Nephron (organoid): ENCODE measurements at regions not wholly inside any gene's neighbourhood (a gene's known extent, or its start where the extent isn't known, plus 50 kb on each side); places are given as distances from the start of the nearest gene placed in this dataset.

Experiments
- H3K27ac Mint-ChIP-seq, 3 experiments: 2 replicates each; pipeline ENCODE4 v1.8.0; 2020; ENCODE audit warnings: mixed read lengths in 3 of 3, mild to moderate bottlenecking in 2 of 3, moderate library complexity in 1 of 3
- H3K27me3 Mint-ChIP-seq: 2 replicates; pipeline ENCODE4 v1.8.0; 2021; ENCODE audit warnings: low read depth, mild to moderate bottlenecking, moderate library complexity, mixed read lengths
- H3K36me3 Mint-ChIP-seq: 2 replicates; pipeline ENCODE4 v1.8.0; 2020; ENCODE audit warnings: low read depth, mixed read lengths
- H3K4me1 Mint-ChIP-seq: 2 replicates; pipeline ENCODE4 v1.8.0; 2020; ENCODE audit warnings: mixed read lengths
- H3K4me3 Mint-ChIP-seq, 3 experiments: 2 replicates each; pipeline ENCODE4 v1.8.0; 2020; ENCODE audit warnings: mild to moderate bottlenecking in 3 of 3, mixed read lengths in 3 of 3, moderate library complexity in 2 of 3
- H3K9me3 Mint-ChIP-seq: 2 replicates; pipeline ENCODE4 v1.8.0; 2020; ENCODE audit warnings: mixed read lengths
- CTCF ChIP-seq, 3 experiments: fragments of 200-600 bp; sonication (generic); IDR thresholded peaks; one replicate each; pipeline ENCODE4 v1.5.0; 2021; ENCODE audit warnings: antibody characterized with exemption in 3 of 3; ENCODE audit not compliant: unreplicated experiment in 3 of 3

- TF ChIP-seq CTCF (IDR thresholded peaks at IDR 0.05; ENCODE audit: unreplicated experiment in 3 of 3) = no peak
- H3K27me3 Mint-ChIP-seq = peaks cover 18% of the 10 kb centered on the region
- H3K4me1 Mint-ChIP-seq = peaks cover 25% of the 10 kb centered on the region
- peaks cover 4% of the 10 kb centered on the region for H3K36me3 Mint-ChIP-seq
- peak overlapping the region in 2 of 3 experiments; percentile 31 to 32 for H3K27ac Mint-ChIP-seq
- H3K4me3 Mint-ChIP-seq = no peak overlapping the region
- peaks cover 17% of the 10 kb centered on the region for H3K9me3 Mint-ChIP-seq
Measured at GRCh38 chr4:3715855-3716630, 50.1 kb upstream of the ADRA2C start.

- Mint-ChIP-seq H3K27ac (peak overlapping the region in 2 of 3 experiments; percentile 31 to 32), H3K4me1 (peaks cover 21% of the 10 kb centered on the region)
Measured at GRCh38 chr4:3715061-3715854, 50.9 kb upstream of the ADRA2C start.

GRCh38 chr4:3714642-3715001, 51.6 kb upstream of the ADRA2C start:
- Mint-ChIP-seq H3K27ac (no peak overlapping the region), H3K27me3 (peaks cover 5% of the 10 kb centered on the region), H3K36me3 (peaks cover 4% of the 10 kb centered on the region), H3K9me3 (peaks cover 12% of the 10 kb centered on the region), H3K4me1 (peaks cover 25% of the 10 kb centered on the region), H3K4me3 (no peak overlapping the region)
- no peak for TF ChIP-seq CTCF (IDR thresholded peaks at IDR 0.05; ENCODE audit: unreplicated experiment in 3 of 3)

More at GRCh38 chr4:3715061-3715854, 50.9 kb upstream of the ADRA2C start:
- Mint-ChIP-seq H3K27me3 (peaks cover 11% of the 10 kb centered on the region), H3K36me3 (peaks cover 4% of the 10 kb centered on the region), H3K9me3 (peaks cover 17% of the 10 kb centered on the region), H3K4me3 (no peak overlapping the region)
- TF ChIP-seq CTCF (IDR thresholded peaks at IDR 0.05; ENCODE audit: unreplicated experiment in 3 of 3) = no peak

GRCh38 chr4:3713817-3714641, 52.2 kb upstream of the ADRA2C start:
- TF ChIP-seq CTCF (IDR thresholded peaks at IDR 0.05; ENCODE audit: unreplicated experiment in 3 of 3) = no peak
- Mint-ChIP-seq H3K27ac (no peak overlapping the region), H3K36me3 (peaks cover 3% of the 10 kb centered on the region), H3K27me3 (peaks cover 5% of the 10 kb centered on the region), H3K9me3 (peaks cover 11% of the 10 kb centered on the region), H3K4me3 (no peak overlapping the region), H3K4me1 (peaks cover 31% of the 10 kb centered on the region)

GRCh38 chr4:3713346-3713745, 52.8 kb upstream of the ADRA2C start:
- TF ChIP-seq CTCF (IDR thresholded peaks at IDR 0.05; ENCODE audit: unreplicated experiment in 3 of 3) = no peak
- Mint-ChIP-seq H3K27ac (peak overlapping the region in 2 of 3 experiments; percentile 13 to 42), H3K4me3 (no peak overlapping the region), H3K9me3 (peaks cover 7% of the 10 kb centered on the region), H3K4me1 (peaks cover 37% of the 10 kb centered on the region), H3K36me3 (no peaks in the 10 kb centered on the region), H3K27me3 (peaks cover 5% of the 10 kb centered on the region)
